ENCODE measurements at regions not wholly inside any gene's neighbourhood (a gene's known extent, or its start where the extent isn't known, plus 50 kb on each side); places are given as distances from the start of the nearest gene placed in this dataset.

GRCh38 chr2:180456801-180457200 lies 449.7 kb upstream of the CWC22 start:
- TF ChIP-seq, protein P1, sequence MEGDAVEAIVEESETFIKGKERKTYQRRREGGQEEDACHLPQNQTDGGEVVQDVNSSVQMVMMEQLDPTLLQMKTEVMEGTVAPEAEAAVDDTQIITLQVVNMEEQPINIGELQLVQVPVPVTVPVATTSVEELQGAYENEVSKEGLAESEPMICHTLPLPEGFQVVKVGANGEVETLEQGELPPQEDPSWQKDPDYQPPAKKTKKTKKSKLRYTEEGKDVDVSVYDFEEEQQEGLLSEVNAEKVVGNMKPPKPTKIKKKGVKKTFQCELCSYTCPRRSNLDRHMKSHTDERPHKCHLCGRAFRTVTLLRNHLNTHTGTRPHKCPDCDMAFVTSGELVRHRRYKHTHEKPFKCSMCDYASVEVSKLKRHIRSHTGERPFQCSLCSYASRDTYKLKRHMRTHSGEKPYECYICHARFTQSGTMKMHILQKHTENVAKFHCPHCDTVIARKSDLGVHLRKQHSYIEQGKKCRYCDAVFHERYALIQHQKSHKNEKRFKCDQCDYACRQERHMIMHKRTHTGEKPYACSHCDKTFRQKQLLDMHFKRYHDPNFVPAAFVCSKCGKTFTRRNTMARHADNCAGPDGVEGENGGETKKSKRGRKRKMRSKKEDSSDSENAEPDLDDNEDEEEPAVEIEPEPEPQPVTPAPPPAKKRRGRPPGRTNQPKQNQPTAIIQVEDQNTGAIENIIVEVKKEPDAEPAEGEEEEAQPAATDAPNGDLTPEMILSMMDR (IDR thresholded peaks at IDR 0.05): no peak
- no peak overlapping the region for H3K4me3 ChIP-seq
- H3K36me3 ChIP-seq: no peaks in the 10 kb centered on the region
- no peaks in the 10 kb centered on the region for H3K4me1 ChIP-seq
- no peak for ATAC-seq
- no peak for DNase-seq
- no peak overlapping the region for H3K27ac ChIP-seq
- H3K27me3 ChIP-seq: no peaks in the 10 kb centered on the region
- FAIRE-seq: no peak
- no peaks in the 10 kb centered on the region for H3K9me3 ChIP-seq
- 56 to 66% methylated on average over 3 of the region's 3 CpGs for WGBS, 2 donors
- intact Hi-C loops (cut with DNase I): no loop called here

DNA sequence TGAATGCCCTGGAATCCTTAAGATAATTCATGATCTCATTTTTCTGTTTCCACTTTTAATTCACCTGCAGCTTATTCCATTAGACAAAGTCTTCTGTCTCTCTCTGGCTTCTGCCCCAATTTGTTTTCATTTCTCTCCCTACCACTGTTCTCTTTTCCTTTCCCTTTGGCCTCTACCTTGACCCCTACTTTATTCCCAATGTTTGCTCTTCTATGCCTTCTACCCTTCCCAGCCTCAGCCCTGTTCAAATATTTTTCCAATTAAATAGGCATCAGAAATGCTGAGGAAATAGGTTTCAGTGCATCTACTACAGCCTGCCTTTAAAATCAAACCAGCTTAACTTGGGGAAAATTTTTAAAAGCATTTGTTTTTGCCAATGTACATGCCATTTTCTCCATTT lies 443.7 kb upstream of the CWC22 start:
- no peaks in the 10 kb centered on the region for H3K36me3 ChIP-seq
- ATAC-seq (no peak), FAIRE-seq (no peak), DNase-seq (no peak)
- no peaks in the 10 kb centered on the region for H3K4me1 ChIP-seq
- no peak overlapping the region for H3K4me3 ChIP-seq
- H3K27ac ChIP-seq: no peak overlapping the region
- intact Hi-C loops (cut with DNase I): no loop called here
- no peaks in the 10 kb centered on the region for H3K9me3 ChIP-seq
- TF ChIP-seq, protein P1 (IDR thresholded peaks at IDR 0.05): no peak
- no peaks in the 10 kb centered on the region for H3K27me3 ChIP-seq

DNA sequence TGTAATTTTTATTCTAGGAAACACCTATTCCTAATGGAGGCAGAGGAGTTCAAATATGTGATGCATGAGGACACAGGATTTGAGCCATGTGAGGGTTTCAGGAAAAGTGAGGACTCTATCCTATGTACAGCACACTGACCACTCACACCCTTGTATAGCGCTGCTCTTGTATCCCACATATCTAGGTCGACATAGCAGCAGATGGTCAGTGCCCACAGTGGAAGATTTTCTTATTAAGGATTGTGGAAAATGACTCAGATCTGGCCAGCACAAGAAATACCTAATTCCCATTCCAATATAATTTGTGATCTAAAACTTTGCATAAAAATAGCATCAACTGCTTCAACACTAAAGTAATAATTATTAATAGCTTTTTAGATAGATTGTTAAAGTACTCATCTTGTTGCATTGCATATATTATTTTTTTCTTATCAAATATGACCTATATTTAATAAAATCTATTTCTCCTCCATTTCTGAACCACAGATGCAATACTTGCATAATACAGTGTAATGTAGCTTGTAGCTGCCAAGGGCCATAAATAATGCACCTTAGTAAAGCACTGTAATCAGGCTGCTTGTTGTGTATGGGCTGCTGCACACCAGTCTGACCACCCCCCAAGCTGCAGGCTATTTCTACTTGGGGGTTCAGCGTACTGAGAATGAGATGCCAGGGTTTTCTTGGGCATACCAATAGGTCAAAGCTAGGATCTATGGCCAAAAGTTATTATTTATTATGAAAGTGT lies 442.2 kb upstream of the CWC22 start:
- Histone ChIP-seq H3K36me3 (no peaks in the 10 kb centered on the region), H3K27ac (no peak overlapping the region), H3K4me3 (no peak overlapping the region), H3K27me3 (no peaks in the 10 kb centered on the region), H3K9me3 (no peaks in the 10 kb centered on the region), H3K4me1 (no peaks in the 10 kb centered on the region)
- TF ChIP-seq, protein P1 (IDR thresholded peaks at IDR 0.05): no peak
- WGBS, 2 donors: 54 to 82% methylated on average over 3 of the region's 3 CpGs
- intact Hi-C loops (cut with DNase I): no loop called here
- no peak for DNase-seq
- FAIRE-seq: no peak
- ATAC-seq: no peak

DNA sequence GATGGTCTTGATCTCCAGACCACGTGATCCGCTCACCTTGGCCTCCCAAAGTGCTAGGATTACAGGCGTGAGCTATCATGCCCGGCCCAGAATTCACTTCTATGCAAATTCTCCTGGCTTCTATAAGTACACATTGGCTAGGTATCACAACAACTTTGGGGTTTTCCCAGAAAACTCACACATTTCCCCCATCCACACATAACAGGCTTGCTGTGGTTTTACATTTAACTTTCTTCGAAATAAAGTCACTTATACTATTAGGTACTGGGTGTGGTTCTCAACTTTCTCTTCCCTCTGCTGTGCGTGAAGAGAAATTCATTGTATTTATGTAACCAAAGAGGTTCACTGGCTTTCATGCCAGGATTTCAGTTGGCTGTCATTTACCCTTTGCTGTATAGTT lies 439.4 kb upstream of the CWC22 start:
- TF ChIP-seq, protein P1 (IDR thresholded peaks at IDR 0.05): no peak
- Histone ChIP-seq H3K27me3 (no peaks in the 10 kb centered on the region), H3K27ac (no peak overlapping the region), H3K4me3 (no peak overlapping the region), H3K4me1 (no peaks in the 10 kb centered on the region), H3K9me3 (no peaks in the 10 kb centered on the region), H3K36me3 (no peaks in the 10 kb centered on the region)
- no peak for ATAC-seq
- no peak for FAIRE-seq
- DNase-seq: no peak
- 65 to 83% methylated on average over 6 of the region's 6 CpGs for WGBS, 2 donors
- intact Hi-C loops (cut with DNase I): no loop called here

- 65 to 72% methylated on average over 1 of the region's 1 CpG for WGBS, 2 donors
- FAIRE-seq (no peak), ATAC-seq (no peak), DNase-seq (no peak)
- no peak overlapping the region for H3K27ac ChIP-seq
- no peaks in the 10 kb centered on the region for H3K27me3 ChIP-seq
- no peaks in the 10 kb centered on the region for H3K4me1 ChIP-seq
- no peaks in the 10 kb centered on the region for H3K36me3 ChIP-seq
- no peak overlapping the region for H3K4me3 ChIP-seq
- no peaks in the 10 kb centered on the region for H3K9me3 ChIP-seq
- TF ChIP-seq, protein P1 (IDR thresholded peaks at IDR 0.05): no peak
- intact Hi-C loops (cut with DNase I): no loop called here
These were observed 436.8 kb upstream of the CWC22 start for GRCh38 chr2:180443888-180444287.
